IPS-18c (cell line): ENCODE measurements at regions not wholly inside any gene's neighbourhood (a gene's known extent, or its start where the extent isn't known, plus 50 kb on each side); places are given as distances from the start of the nearest gene placed in this dataset.
"Not testable (repeated sequence)": the region's sequence is repeated elsewhere in the genome, so short reads cannot be mapped to it uniquely, and the experiment has no call there.

ENCODE experiments used
- H3K4me3 ChIP-seq: 2 replicates; pipeline ENCODE4 v1.7.0; 2013; ENCODE audit warnings: low read depth, mild to moderate bottlenecking, low read length, moderate library complexity; ENCODE audit not compliant: insufficient read depth
- H3K9me3 ChIP-seq: one replicate; pipeline ENCODE4 v1.6.1; 2013; ENCODE audit warnings: mild to moderate bottlenecking, low read length, moderate library complexity; ENCODE audit not compliant: control insufficient read depth, insufficient read depth

GRCh38 chr20:26169506-26169905, 472.9 kb upstream of the ZNF337 start:
- no peaks in the 10 kb centered on the region for H3K9me3 ChIP-seq
- no peak overlapping the region for H3K4me3 ChIP-seq

GRCh38 chr20:26167499-26167898, 470.8 kb upstream of the ZNF337 start:
- Histone ChIP-seq H3K9me3 (no peaks in the 10 kb centered on the region), H3K4me3 (no peak overlapping the region)

GRCh38 chr20:26163890-26164289, 467.2 kb upstream of the ZNF337 start:
- Histone ChIP-seq H3K4me3 (no peak overlapping the region), H3K9me3 (no peaks in the 10 kb centered on the region)

- H3K9me3 ChIP-seq, H3K4me3 ChIP-seq: not testable (repeated sequence)
Observed at GRCh38 chr20:26163151-26163550, 466.5 kb upstream of the ZNF337 start.

- H3K9me3 ChIP-seq, H3K4me3 ChIP-seq: not testable (repeated sequence)
Observed at GRCh38 chr20:26161741-26162140, 465.1 kb upstream of the ZNF337 start.

- H3K9me3 ChIP-seq, H3K4me3 ChIP-seq: not testable (repeated sequence)
Observed at GRCh38 chr20:26160916-26161315, 464.3 kb upstream of the ZNF337 start.

- Histone ChIP-seq H3K4me3 (no peak overlapping the region), H3K9me3 (no peaks in the 10 kb centered on the region)
Observed at GRCh38 chr20:26154224-26154623, 457.6 kb upstream of the ZNF337 start.

GRCh38 chr20:26135325-26136110, 438.9 kb upstream of the ZNF337 start:
- H3K9me3 ChIP-seq, result no peaks in the 10 kb centered on the region
- H3K4me3 ChIP-seq, result no peak overlapping the region

GRCh38 chr20:26134606-26135005, 438.0 kb upstream of the ZNF337 start:
- H3K4me3 ChIP-seq, result no peak overlapping the region
- H3K9me3 ChIP-seq, result no peaks in the 10 kb centered on the region

- H3K9me3 ChIP-seq, H3K4me3 ChIP-seq: not testable (repeated sequence)
Observed at GRCh38 chr20:26133794-26134193, 437.1 kb upstream of the ZNF337 start.

- H3K9me3 ChIP-seq, H3K4me3 ChIP-seq: not testable (repeated sequence)
Observed at GRCh38 chr20:26120920-26121319, 424.3 kb upstream of the ZNF337 start.

- H3K4me3 ChIP-seq, result not testable (repeated sequence)
Observed at GRCh38 chr20:26094498-26094897, 397.8 kb upstream of the ZNF337 start.

GRCh38 chr20:26091921-26092320, 395.3 kb upstream of the ZNF337 start:
- not testable (repeated sequence) for H3K9me3 ChIP-seq, H3K4me3 ChIP-seq

More at GRCh38 chr20:26094498-26094897, 397.8 kb upstream of the ZNF337 start:
- H3K9me3 ChIP-seq, result not testable (repeated sequence)

- H3K9me3 ChIP-seq, H3K4me3 ChIP-seq: not testable (repeated sequence)
Observed at GRCh38 chr20:26086195-26086594, 389.5 kb upstream of the ZNF337 start.

GRCh38 chr20:26073972-26074371, 377.3 kb upstream of the ZNF337 start:
- H3K9me3 ChIP-seq, H3K4me3 ChIP-seq: not testable (repeated sequence)

GRCh38 chr20:26059324-26059723, 362.7 kb upstream of the ZNF337 start:
- H3K9me3 ChIP-seq, H3K4me3 ChIP-seq: not testable (repeated sequence)

- not testable (repeated sequence) for H3K9me3 ChIP-seq, H3K4me3 ChIP-seq
Observed at GRCh38 chr20:26058446-26058845, 361.8 kb upstream of the ZNF337 start.

- not testable (repeated sequence) for H3K4me3 ChIP-seq, H3K9me3 ChIP-seq
Observed at GRCh38 chr20:26057135-26057752, 360.6 kb upstream of the ZNF337 start.

- not testable (repeated sequence) for H3K4me3 ChIP-seq, H3K9me3 ChIP-seq
Observed at GRCh38 chr20:26025792-26026191, 329.1 kb upstream of the ZNF337 start.
